Ascending aorta (tissue), 2 donors: ENCODE measurements at regions not wholly inside any gene's neighbourhood (a gene's known extent, or its start where the extent isn't known, plus 50 kb on each side); places are given as distances from the start of the nearest gene placed in this dataset.
"Not testable (repeated sequence)": the region's sequence is repeated elsewhere in the genome, so short reads cannot be mapped to it uniquely, and the experiment has no call there.

Source experiments
- DNase-seq, 2 donors: peaks; one replicate each; pipeline ENCODE4 v3.0.0-alpha.2; 2019; ENCODE audit warnings: low spot score in 2 of 2
- H3K27ac ChIP-seq, 2 donors: fragments of 200-600 bp; sonication (generic); one replicate each; pipeline ENCODE4 v1.5.1; 2016 to 2017; ENCODE audit warnings: mild to moderate bottlenecking in 1 of 2
- H3K27me3 ChIP-seq: fragments of 200-600 bp; sonication (generic); one replicate; pipeline ENCODE4 v1.5.1; 2017
- H3K36me3 ChIP-seq, 2 donors: fragments of 200-600 bp; sonication (generic); one replicate each; pipeline ENCODE4 v1.5.1; 2016
- H3K4me1 ChIP-seq, 2 donors: fragments of 200-600 bp; sonication (generic); one replicate each; pipeline ENCODE4 v1.5.1; 2016 to 2017; ENCODE audit warnings: mild to moderate bottlenecking in 1 of 2
- H3K4me3 ChIP-seq, 2 donors: fragments of 200-600 bp; sonication (generic); one replicate each; pipeline ENCODE4 v1.5.1; 2016 to 2017; ENCODE audit warnings: mild to moderate bottlenecking in 1 of 2
- H3K9me3 ChIP-seq, 2 donors: fragments of 200-600 bp; sonication (generic); one replicate each; pipeline ENCODE4 v1.5.1; 2016
- intact Hi-C: fragments of 100-400 bp; cut with DNase I; formaldehyde crosslinking; loops from one replicate; pipeline ENCODE4 v1.15.1; 2023
- TF ChIP-seq, protein P1 (sequence below), 3 experiments: fragments of 200-600 bp in 2 of 3; fragments of 450-650 bp in 1 of 3; sonication (generic) in 2 of 3; IDR thresholded peaks; one replicate each; pipeline ENCODE4 v1.5.1; 2016 to 2019; ENCODE audit warnings: antibody characterized with exemption in 3 of 3, mild to moderate bottlenecking in 1 of 3, moderate library complexity in 1 of 3

DNA sequence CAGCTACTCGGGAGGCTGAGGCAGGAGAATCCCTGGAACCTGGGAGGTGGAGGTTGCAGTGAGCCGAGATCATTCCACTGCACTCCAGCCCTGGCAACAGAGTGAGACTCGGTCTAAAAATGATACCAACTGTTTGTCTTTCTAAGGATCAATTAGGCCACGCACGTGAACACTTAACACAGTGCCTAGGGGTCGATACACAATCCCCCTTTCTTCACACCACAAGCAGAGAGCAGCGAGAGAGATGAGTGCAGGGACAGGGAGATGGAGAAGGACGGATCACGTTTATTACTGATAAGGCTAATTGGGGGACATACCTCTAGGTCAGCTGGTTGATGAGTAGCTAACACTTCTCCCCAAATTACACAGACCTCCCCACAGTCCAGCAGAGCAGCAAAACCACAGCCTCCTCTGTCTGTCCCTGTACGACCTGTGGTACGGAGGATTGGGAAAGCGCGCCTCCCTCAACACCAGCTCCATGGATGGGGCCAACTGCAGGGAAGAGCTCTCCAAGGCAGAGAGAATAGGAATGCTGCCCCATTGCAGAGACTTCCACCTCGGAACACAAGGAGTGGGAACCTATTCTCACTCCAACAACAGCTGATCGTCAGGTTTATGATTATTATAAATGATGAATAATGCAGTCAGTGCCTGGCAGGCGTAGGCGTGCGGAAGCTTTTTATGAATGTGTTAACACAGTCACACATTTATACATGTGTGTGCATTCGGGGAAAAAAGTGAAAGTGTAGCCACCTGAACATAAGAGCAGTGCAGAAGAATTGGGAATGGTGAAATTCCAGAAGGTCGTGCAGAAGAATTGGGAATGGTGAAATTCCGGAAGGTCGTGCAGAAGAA lies 155.1 kb downstream of the C16orf95 start:
- no peaks in the 10 kb centered on the region for H3K27me3 ChIP-seq
- H3K9me3 ChIP-seq = no peaks in the 10 kb centered on the region
- TF ChIP-seq, protein P1, sequence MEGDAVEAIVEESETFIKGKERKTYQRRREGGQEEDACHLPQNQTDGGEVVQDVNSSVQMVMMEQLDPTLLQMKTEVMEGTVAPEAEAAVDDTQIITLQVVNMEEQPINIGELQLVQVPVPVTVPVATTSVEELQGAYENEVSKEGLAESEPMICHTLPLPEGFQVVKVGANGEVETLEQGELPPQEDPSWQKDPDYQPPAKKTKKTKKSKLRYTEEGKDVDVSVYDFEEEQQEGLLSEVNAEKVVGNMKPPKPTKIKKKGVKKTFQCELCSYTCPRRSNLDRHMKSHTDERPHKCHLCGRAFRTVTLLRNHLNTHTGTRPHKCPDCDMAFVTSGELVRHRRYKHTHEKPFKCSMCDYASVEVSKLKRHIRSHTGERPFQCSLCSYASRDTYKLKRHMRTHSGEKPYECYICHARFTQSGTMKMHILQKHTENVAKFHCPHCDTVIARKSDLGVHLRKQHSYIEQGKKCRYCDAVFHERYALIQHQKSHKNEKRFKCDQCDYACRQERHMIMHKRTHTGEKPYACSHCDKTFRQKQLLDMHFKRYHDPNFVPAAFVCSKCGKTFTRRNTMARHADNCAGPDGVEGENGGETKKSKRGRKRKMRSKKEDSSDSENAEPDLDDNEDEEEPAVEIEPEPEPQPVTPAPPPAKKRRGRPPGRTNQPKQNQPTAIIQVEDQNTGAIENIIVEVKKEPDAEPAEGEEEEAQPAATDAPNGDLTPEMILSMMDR (IDR thresholded peaks at IDR 0.05) = no peak
- DNase-seq = no peak
- no peaks in the 10 kb centered on the region for H3K36me3 ChIP-seq
- H3K27ac ChIP-seq = no peak overlapping the region
- intact Hi-C loops = no loop called here
- H3K4me1 ChIP-seq = no peaks in the 10 kb centered on the region
- H3K4me3 ChIP-seq = no peak overlapping the region

DNA sequence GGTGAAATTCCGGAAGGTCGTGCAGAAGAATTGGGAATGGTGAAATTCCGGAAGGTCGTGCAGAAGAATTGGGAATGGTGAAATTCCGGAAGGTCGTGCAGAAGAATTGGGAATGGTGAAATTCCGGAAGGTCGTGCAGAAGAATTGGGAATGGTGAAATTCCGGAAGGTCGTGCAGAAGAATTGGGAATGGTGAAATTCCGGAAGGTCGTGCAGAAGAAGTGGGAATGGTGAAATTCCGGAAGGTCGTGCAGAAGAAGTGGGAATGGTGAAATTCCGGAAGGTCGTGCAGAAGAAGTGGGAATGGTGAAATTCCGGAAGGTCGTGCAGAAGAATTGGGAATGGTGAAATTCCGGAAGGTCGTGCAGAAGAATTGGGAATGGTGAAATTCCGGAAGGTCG lies 154.4 kb downstream of the C16orf95 start:
- H3K27me3 ChIP-seq, H3K9me3 ChIP-seq: not testable (repeated sequence)

DNA sequence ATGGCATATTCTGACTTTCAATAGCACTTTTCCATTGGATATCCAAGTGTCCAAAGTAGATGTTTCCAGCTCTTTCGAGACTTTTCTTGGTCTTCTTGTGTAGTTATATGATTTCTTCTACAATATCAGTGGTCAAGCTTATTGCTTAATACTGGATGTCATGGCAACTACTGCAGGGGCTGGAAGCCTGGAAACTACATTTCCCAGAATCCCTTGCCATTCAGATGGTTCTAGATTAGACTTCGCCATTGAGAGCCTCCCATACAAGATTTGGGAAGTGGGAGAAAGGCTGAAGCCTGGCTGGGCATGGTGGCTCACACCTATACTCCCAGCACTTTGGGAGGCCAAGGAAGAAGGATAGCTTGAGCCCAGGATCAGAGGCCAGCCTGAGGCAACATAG lies 153.6 kb downstream of the C16orf95 start:
- Histone ChIP-seq H3K27me3 (no peaks in the 10 kb centered on the region), H3K36me3 (no peaks in the 10 kb centered on the region), H3K4me1 (no peaks in the 10 kb centered on the region), H3K9me3 (no peaks in the 10 kb centered on the region), H3K27ac (no peak overlapping the region), H3K4me3 (no peak overlapping the region)
- DNase-seq = no peak
- TF ChIP-seq, protein P1 (IDR thresholded peaks at IDR 0.05) = no peak
- intact Hi-C loops = no loop called here

More for the DNA sequence above, 154.4 kb downstream of the C16orf95 start:
- H3K36me3 ChIP-seq, intact Hi-C loops, H3K4me3 ChIP-seq, H3K4me1 ChIP-seq, DNase-seq, H3K27ac ChIP-seq: not testable (repeated sequence)

DNA sequence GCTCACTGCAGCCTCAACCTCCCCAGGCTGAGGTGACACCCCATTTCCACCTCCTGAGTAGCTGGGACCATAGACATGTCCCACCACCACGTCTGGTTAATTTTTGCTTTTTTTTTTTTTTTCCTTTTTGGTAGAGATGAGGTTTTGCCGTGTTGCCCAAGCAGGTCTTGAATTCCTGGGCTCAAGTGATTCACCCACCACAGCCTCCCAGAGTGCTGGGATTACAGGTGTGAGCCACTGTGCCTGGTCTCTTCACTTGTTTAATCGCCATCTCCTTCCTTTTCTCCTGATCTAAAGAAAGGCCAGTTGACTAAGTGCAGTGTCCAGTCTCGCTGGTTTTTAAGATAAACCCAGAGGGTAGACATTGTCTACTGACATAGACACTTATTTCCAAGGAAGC lies 152.0 kb downstream of the C16orf95 start:
- no peak for DNase-seq
- Histone ChIP-seq H3K27me3 (no peaks in the 10 kb centered on the region), H3K36me3 (no peaks in the 10 kb centered on the region), H3K9me3 (no peaks in the 10 kb centered on the region), H3K27ac (no peak overlapping the region), H3K4me3 (no peak overlapping the region), H3K4me1 (no peaks in the 10 kb centered on the region)
- intact Hi-C loops = no loop called here
- TF ChIP-seq, protein P1 (IDR thresholded peaks at IDR 0.05) = no peak

DNA sequence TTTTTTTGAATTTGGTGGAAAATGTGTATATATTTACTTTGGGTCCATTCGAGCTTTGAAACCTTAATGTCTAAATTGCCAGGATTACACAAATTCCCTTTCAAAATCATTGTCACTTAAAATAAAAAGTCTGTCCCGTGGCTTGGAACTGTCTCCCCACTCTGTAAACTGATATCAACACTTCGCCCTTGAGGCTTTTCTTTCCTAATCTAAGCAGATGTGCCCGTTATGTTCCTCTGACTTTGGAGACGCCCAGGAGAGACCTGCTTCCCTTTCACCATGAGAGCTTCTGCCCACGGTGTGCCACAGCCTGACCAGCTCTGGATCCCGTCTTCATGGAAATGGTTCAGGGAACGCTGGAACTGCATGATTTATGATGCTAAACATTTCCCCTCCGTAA lies 151.3 kb downstream of the C16orf95 start:
- Histone ChIP-seq H3K27me3 (no peaks in the 10 kb centered on the region), H3K4me3 (no peak overlapping the region), H3K9me3 (no peaks in the 10 kb centered on the region), H3K36me3 (no peaks in the 10 kb centered on the region), H3K27ac (no peak overlapping the region), H3K4me1 (no peaks in the 10 kb centered on the region)
- TF ChIP-seq, protein P1 (IDR thresholded peaks at IDR 0.05) = no peak
- no peak for DNase-seq
- intact Hi-C loops = no loop called here

DNA sequence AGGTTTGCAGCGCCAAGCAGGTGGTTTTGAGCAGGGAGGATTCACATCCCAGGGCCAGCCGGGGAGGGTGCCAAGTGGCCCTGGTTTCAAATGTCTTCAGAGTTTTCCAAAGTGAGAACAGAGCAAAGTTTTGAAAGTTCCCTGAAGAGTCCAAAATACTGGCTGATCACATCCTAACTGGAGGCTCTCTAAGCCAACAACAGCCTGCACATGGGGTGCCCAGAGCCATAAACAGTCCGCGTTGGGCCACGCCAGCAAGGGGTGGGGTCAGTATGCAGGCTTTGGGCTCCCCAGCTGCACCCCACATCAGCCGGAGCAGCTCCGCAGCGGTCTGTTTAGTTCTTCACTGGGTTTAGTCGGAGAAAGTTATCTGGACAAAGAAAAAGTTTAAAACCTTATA lies 150.9 kb downstream of the C16orf95 start:
- TF ChIP-seq, protein P1 (IDR thresholded peaks at IDR 0.05) = no peak
- no peak overlapping the region for H3K27ac ChIP-seq
- H3K4me3 ChIP-seq = no peak overlapping the region
- H3K27me3 ChIP-seq = no peaks in the 10 kb centered on the region
- no peaks in the 10 kb centered on the region for H3K36me3 ChIP-seq
- no peaks in the 10 kb centered on the region for H3K9me3 ChIP-seq
- no peak for DNase-seq
- H3K4me1 ChIP-seq = no peaks in the 10 kb centered on the region
- intact Hi-C loops = no loop called here
